ENCODE measurements at regions not wholly inside any gene's neighbourhood (a gene's known extent, or its start where the extent isn't known, plus 50 kb on each side); places are given as distances from the start of the nearest gene placed in this dataset.

GRCh38 chr2:57465967-57466366, 580.6 kb upstream of the VRK2 start:
- Histone ChIP-seq H3K4me1 (ENCODE audit: low read depth) (no peaks in the 10 kb centered on the region), H3K9me3 (no peaks in the 10 kb centered on the region), H3K36me3 (ENCODE audit: low read depth) (no peaks in the 10 kb centered on the region), H3K4me3 (no peak overlapping the region)
- TF ChIP-seq, protein P1, sequence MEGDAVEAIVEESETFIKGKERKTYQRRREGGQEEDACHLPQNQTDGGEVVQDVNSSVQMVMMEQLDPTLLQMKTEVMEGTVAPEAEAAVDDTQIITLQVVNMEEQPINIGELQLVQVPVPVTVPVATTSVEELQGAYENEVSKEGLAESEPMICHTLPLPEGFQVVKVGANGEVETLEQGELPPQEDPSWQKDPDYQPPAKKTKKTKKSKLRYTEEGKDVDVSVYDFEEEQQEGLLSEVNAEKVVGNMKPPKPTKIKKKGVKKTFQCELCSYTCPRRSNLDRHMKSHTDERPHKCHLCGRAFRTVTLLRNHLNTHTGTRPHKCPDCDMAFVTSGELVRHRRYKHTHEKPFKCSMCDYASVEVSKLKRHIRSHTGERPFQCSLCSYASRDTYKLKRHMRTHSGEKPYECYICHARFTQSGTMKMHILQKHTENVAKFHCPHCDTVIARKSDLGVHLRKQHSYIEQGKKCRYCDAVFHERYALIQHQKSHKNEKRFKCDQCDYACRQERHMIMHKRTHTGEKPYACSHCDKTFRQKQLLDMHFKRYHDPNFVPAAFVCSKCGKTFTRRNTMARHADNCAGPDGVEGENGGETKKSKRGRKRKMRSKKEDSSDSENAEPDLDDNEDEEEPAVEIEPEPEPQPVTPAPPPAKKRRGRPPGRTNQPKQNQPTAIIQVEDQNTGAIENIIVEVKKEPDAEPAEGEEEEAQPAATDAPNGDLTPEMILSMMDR (IDR thresholded peaks at IDR 0.05): no peak
- ATAC-seq (no peak), DNase-seq (no peak)
- intact Hi-C loops (cut with DNase I, micrococcal nuclease): no loop called here

GRCh38 chr2:57475391-57475790, 571.2 kb upstream of the VRK2 start:
- H3K4me1 ChIP-seq (ENCODE audit: low read depth): no peaks in the 10 kb centered on the region
- intact Hi-C loops (cut with DNase I, micrococcal nuclease): no loop called here
- TF ChIP-seq, protein P1 (IDR thresholded peaks at IDR 0.05): no peak
- DNase-seq (no peak), ATAC-seq (no peak)
- H3K9me3 ChIP-seq: no peaks in the 10 kb centered on the region
- H3K4me3 ChIP-seq: no peak overlapping the region
- no peaks in the 10 kb centered on the region for H3K36me3 ChIP-seq (ENCODE audit: low read depth)

GRCh38 chr2:57479981-57480380, 566.6 kb upstream of the VRK2 start:
- no peaks in the 10 kb centered on the region for H3K9me3 ChIP-seq
- DNase-seq (no peak), ATAC-seq (no peak)
- H3K4me3 ChIP-seq: no peak overlapping the region
- H3K36me3 ChIP-seq (ENCODE audit: low read depth): no peaks in the 10 kb centered on the region
- H3K4me1 ChIP-seq (ENCODE audit: low read depth): no peaks in the 10 kb centered on the region
- intact Hi-C loops (cut with DNase I, micrococcal nuclease): no loop called here
- TF ChIP-seq, protein P1 (IDR thresholded peaks at IDR 0.05): no peak

DNA sequence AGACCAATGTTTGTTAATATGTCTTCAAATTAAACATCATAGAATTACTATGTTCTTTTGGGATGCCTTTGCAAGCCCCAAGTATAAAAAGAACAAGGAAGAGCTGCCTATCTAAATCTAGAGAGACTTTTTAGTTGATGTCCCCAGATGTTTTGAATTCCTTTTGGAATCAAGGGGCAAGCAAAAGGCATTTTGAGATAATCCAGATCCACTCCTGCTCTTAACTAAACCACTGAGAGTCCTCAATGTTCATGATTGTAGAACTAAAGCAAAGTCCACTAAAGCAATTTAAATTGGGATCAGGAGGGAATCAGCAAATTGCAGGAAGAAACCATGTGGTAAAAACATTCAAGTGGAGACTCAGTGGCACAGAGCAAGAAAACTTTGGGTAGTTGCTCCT, 558.5 kb upstream of the VRK2 start:
- ATAC-seq (no peak), DNase-seq (no peak)
- Histone ChIP-seq H3K4me1 (ENCODE audit: low read depth) (no peaks in the 10 kb centered on the region), H3K36me3 (ENCODE audit: low read depth) (no peaks in the 10 kb centered on the region), H3K9me3 (no peaks in the 10 kb centered on the region), H3K4me3 (no peak overlapping the region)
- intact Hi-C loops (cut with DNase I, micrococcal nuclease): no loop called here
- TF ChIP-seq, protein P1 (IDR thresholded peaks at IDR 0.05): no peak

GRCh38 chr2:57490741-57491140, 555.9 kb upstream of the VRK2 start:
- ATAC-seq (no peak), DNase-seq (no peak)
- H3K4me1 ChIP-seq (ENCODE audit: low read depth): no peaks in the 10 kb centered on the region

More at GRCh38 chr2:57490741-57491140, 555.9 kb upstream of the VRK2 start:
- TF ChIP-seq, protein P1 (IDR thresholded peaks at IDR 0.05): no peak
- intact Hi-C loops (cut with DNase I, micrococcal nuclease): loop anchor here in 1 of 2 donors (10.0 kb wide), 1 partner anchor 1306 kb away; the partner anchor contains the start of gene CCDC85A
- Histone ChIP-seq H3K9me3 (no peaks in the 10 kb centered on the region), H3K36me3 (ENCODE audit: low read depth) (no peaks in the 10 kb centered on the region), H3K4me3 (no peak overlapping the region)
